Brain microvascular endothelial cell (primary cell): ENCODE measurements at regions not wholly inside any gene's neighbourhood (a gene's known extent, or its start where the extent isn't known, plus 50 kb on each side); places are given as distances from the start of the nearest gene placed in this dataset.

Experiments used
- DNase-seq: peaks from one replicate; pipeline ENCODE4 v3.0.0-alpha.2; 2020
- H3K27ac ChIP-seq: fragments of 250-450 bp; sonication (Bioruptor Pico); 2 replicates; pipeline ENCODE4 v1.5.1; 2020; ENCODE audit warnings: mild to moderate bottlenecking, moderate library complexity
- H3K27me3 ChIP-seq: fragments of 250-450 bp; sonication (Bioruptor Pico); replicated peaks from 2 replicates; pipeline ENCODE4 v1.5.1; 2020; ENCODE audit warnings: mild to moderate bottlenecking
- H3K36me3 ChIP-seq: fragments of 250-450 bp; sonication (Bioruptor Pico); replicated peaks from 2 replicates; pipeline ENCODE4 v1.5.1; 2020; ENCODE audit warnings: mild to moderate bottlenecking
- H3K4me3 ChIP-seq: 2 replicates; pipeline ENCODE4 v1.5.1; 2011; ENCODE audit warnings: low read depth, mild to moderate bottlenecking, control low read depth, low read length, moderate library complexity
- CTCF ChIP-seq: IDR thresholded peaks from 2 replicates; pipeline ENCODE4 v1.5.1; 2011; ENCODE audit warnings: low read depth, mild to moderate bottlenecking, moderate library complexity, low read length, control low read depth, inconsistent platforms; ENCODE audit errors: missing control alignments
- in situ Hi-C: cut with HindIII; loops from 2 replicates; pipeline ENCODE4 v1.10.0; 2017; ENCODE audit warnings: low sequenced_read_pairs, low pct_ligation_motif_present

GRCh38 chr1:38279148-38279547, 232.6 kb upstream of the POU3F1 start:
- DNase-seq, result no peak
- Histone ChIP-seq H3K36me3 (no peaks in the 10 kb centered on the region), H3K27ac (no peak overlapping the region), H3K4me3 (no peak overlapping the region), H3K27me3 (no peaks in the 10 kb centered on the region)
- no peak for TF ChIP-seq CTCF
- in situ Hi-C loops, result no loop called here

- TF ChIP-seq CTCF, result no peak
- Histone ChIP-seq H3K4me3 (no peak overlapping the region), H3K27me3 (peaks cover 1% of the 10 kb centered on the region), H3K27ac (no peak overlapping the region), H3K36me3 (no peaks in the 10 kb centered on the region)
- in situ Hi-C loops, result no loop called here
- DNase-seq, result no peak
Measured at GRCh38 chr1:38277646-38278045, 231.1 kb upstream of the POU3F1 start.

DNA sequence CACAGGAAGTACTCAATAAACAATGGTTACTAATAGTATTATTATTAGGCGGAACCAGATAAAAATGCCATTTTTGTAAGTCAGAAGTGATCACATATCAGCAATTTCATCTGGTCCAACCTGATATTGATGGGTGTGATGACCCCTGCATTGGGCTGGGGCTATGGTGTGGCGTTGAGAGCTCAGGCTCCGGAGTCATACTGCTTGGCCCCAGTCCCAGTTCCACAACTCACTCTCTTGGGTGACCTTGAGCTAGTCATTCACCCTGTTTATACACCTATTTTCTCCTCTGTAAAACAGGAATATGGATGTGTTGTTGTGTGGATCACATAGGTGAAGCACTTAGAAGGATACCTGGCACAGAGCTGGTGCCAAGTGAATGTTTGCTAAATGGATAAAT, 229.4 kb upstream of the POU3F1 start:
- no peak overlapping the region for H3K4me3 ChIP-seq
- H3K36me3 ChIP-seq, result no peaks in the 10 kb centered on the region
- in situ Hi-C loops, result no loop called here
- H3K27ac ChIP-seq, result no peak overlapping the region
- peaks cover 3% of the 10 kb centered on the region for H3K27me3 ChIP-seq
- no peak for DNase-seq
- no peak for TF ChIP-seq CTCF

- in situ Hi-C loops, result no loop called here
- no peak overlapping the region for H3K4me3 ChIP-seq
- DNase-seq, result no peak
- no peaks in the 10 kb centered on the region for H3K36me3 ChIP-seq
- peaks cover 3% of the 10 kb centered on the region for H3K27me3 ChIP-seq
- H3K27ac ChIP-seq, result no peak overlapping the region
- TF ChIP-seq CTCF, result no peak
Measured at GRCh38 chr1:38274974-38275373, 228.4 kb upstream of the POU3F1 start.

DNA sequence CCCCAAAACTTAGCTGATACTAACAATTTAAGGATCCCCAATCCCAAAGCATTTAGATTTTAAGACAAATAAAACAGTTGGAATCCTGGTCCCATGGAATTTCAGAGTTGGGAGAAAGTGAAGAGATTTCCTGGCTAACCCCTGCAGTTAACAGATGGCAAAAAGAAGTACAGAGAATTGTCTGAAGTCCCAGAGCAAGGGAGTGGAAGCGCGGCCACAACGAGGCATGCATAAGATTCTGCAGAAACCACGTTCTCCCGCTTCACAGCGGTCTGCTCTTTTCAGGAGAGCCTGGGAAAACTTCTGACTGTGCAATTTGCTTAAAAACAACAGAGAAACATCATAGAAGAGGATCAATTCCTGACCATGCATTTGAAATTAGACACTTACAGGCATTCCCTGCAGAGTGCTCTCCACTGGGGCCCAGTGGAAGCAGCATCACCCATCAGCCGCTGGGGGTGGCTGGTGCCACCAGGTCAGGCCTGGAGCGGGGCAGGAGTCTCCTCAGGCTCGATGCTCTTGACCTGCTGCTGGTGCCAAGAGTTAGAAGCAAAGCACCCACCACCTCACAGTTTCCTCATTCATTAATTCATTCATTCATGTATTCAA, 226.7 kb upstream of the POU3F1 start:
- no peak for TF ChIP-seq CTCF
- Histone ChIP-seq H3K4me3 (no peak overlapping the region), H3K27ac (no peak overlapping the region), H3K36me3 (no peaks in the 10 kb centered on the region), H3K27me3 (peaks cover 3% of the 10 kb centered on the region)
- in situ Hi-C loops, result no loop called here
- no peak for DNase-seq

DNA sequence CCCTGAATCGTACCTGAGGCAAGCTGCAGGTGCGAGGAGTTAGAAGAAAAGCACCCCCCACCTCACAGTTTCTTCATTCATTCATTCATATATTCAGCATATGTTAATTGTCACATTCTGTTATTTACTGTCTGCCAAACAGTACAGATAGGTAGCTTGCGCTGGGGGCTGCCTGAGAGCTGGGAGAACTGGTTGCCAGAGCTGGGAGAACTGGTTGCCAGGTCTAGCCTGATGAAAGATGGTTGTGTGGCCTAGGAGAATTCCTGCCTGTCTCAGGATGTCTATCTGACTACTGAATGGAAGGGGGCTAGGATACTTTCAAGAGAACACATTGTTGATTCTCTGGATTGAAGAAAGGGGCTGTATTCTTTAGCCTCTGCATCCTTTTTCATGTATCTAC, 225.9 kb upstream of the POU3F1 start:
- H3K27ac ChIP-seq, result no peak overlapping the region
- no peak for TF ChIP-seq CTCF
- in situ Hi-C loops, result no loop called here
- H3K36me3 ChIP-seq, result no peaks in the 10 kb centered on the region
- peaks cover 3% of the 10 kb centered on the region for H3K27me3 ChIP-seq
- no peak for DNase-seq
- no peak overlapping the region for H3K4me3 ChIP-seq
